ENCODE measurements at regions not wholly inside any gene's neighbourhood (a gene's known extent, or its start where the extent isn't known, plus 50 kb on each side); places are given as distances from the start of the nearest gene placed in this dataset.
"Not testable (repeated sequence)": the region's sequence is repeated elsewhere in the genome, so short reads cannot be mapped to it uniquely, and the experiment has no call there.

- no peaks in the 10 kb centered on the region for H3K9me3 ChIP-seq
- no peaks in the 10 kb centered on the region for H3K27me3 ChIP-seq (ENCODE audit: insufficient read depth)
- H3K79me2 ChIP-seq (ENCODE audit: insufficient read depth), result no peaks in the 10 kb centered on the region
- no peak overlapping the region for H3K4me2 ChIP-seq
- no peak overlapping the region for H3K9ac ChIP-seq
- no peaks in the 10 kb centered on the region for H3K4me1 ChIP-seq (ENCODE audit: control insufficient read depth in 1 of 2, insufficient read depth in 2 of 2, low read depth in 1 of 2, low read length in 1 of 2)
- ChIA-PET CTCF (no interaction called here), POLR2A (no interaction called here)
- no peaks in the 10 kb centered on the region for H3F3A ChIP-seq (replicated peaks; ENCODE audit: insufficient read depth)
- no peaks in the 10 kb centered on the region for H3K36me3 ChIP-seq (replicated peaks in 1 of 2; ENCODE audit: control insufficient read depth in 1 of 2, insufficient read depth in 2 of 2, low read length in 1 of 2)
- WGBS (ENCODE audit: low lambda C conversion rate), result 49% methylated on average over 4 of the region's 4 CpGs
- TF ChIP-seq USF2 (IDR thresholded peaks at IDR 0.05; ENCODE audit: borderline replicate concordance, low read depth, low read length), result no peak
- TF ChIP-seq EP300 (IDR thresholded peaks at IDR 0.05; ENCODE audit: borderline replicate concordance in 1 of 2, low read depth in 1 of 2, low read length in 1 of 2), result no peak
- TF ChIP-seq MXI1 (IDR thresholded peaks at IDR 0.05; ENCODE audit: low read depth, low read length), result no peak
- TF ChIP-seq FOXJ3 (CRISPR knock-in tag; IDR thresholded peaks at IDR 0.05), result no peak
- TF ChIP-seq REST (IDR thresholded peaks at IDR 0.05; ENCODE audit: low read depth, low read length), result no peak
- TF ChIP-seq SMC3 (IDR thresholded peaks at IDR 0.05; ENCODE audit: low read depth, low read length), result no peak
- no peak for TF ChIP-seq CTCF (IDR thresholded peaks at IDR 0.05)
- TF ChIP-seq MEF2A (IDR thresholded peaks at IDR 0.05; ENCODE audit: borderline replicate concordance, low read depth), result no peak
- TF ChIP-seq IRF3 (IDR thresholded peaks at IDR 0.05; ENCODE audit: low read depth, low read length), result no peak
- no peak for TF ChIP-seq RCOR1 (IDR thresholded peaks at IDR 0.05; ENCODE audit: low read length)
- no peak for TF ChIP-seq POLR2AphosphoS5 (IDR thresholded peaks at IDR 0.05; ENCODE audit: low read depth, low read length)
- H3K9me2 ChIP-seq, result no peaks in the 10 kb centered on the region
- no peak overlapping the region for H3K4me3 ChIP-seq (ENCODE audit: low read depth in 2 of 2, low read length in 1 of 2)
- no peak overlapping the region for H3K27ac ChIP-seq (ENCODE audit: low read depth in 2 of 2, low read length in 1 of 2)
- no peak for DNase-seq
- H2AFZ ChIP-seq (ENCODE audit: low read depth), result no peak overlapping the region
- H4K20me1 ChIP-seq (ENCODE audit: insufficient read depth), result no peaks in the 10 kb centered on the region
Measured at GRCh38 chr15:95784508-95784907, 546.0 kb upstream of the NR2F2 start.

GRCh38 chr15:95785276-95785675 lies 545.2 kb upstream of the NR2F2 start:
- H3K79me2 ChIP-seq (ENCODE audit: insufficient read depth); H3K4me1 ChIP-seq (ENCODE audit: control insufficient read depth in 1 of 2, insufficient read depth in 2 of 2, low read depth in 1 of 2, low read length in 1 of 2); H3K9me2 ChIP-seq; H3K9ac ChIP-seq; H2AFZ ChIP-seq (ENCODE audit: low read depth); H3F3A ChIP-seq (replicated peaks; ENCODE audit: insufficient read depth); H3K27ac ChIP-seq (ENCODE audit: low read depth in 2 of 2, low read length in 1 of 2); H3K36me3 ChIP-seq (replicated peaks in 1 of 2; ENCODE audit: control insufficient read depth in 1 of 2, insufficient read depth in 2 of 2, low read length in 1 of 2); CTCF ChIA-PET; H4K20me1 ChIP-seq (ENCODE audit: insufficient read depth); POLR2A ChIA-PET; H3K27me3 ChIP-seq (ENCODE audit: insufficient read depth); H3K4me3 ChIP-seq (ENCODE audit: low read depth in 2 of 2, low read length in 1 of 2); H3K4me2 ChIP-seq; H3K9me3 ChIP-seq; DNase-seq: not testable (repeated sequence)
- 12% methylated on average over 2 of the region's 2 CpGs for WGBS (ENCODE audit: low lambda C conversion rate)
